Skin epidermis (tissue), 12 donors: ENCODE measurements at regions not wholly inside any gene's neighbourhood (a gene's known extent, or its start where the extent isn't known, plus 50 kb on each side); places are given as distances from the start of the nearest gene placed in this dataset.

ENCODE experiments used
- H3K27ac ChIP-seq, 21 experiments: fragments of 200-600 bp; sonication (generic) in 11 of 21; one replicate each; pipeline ENCODE4 v1.5.0; 2020; ENCODE audit warnings: mild to moderate bottlenecking in 3 of 21, inconsistent platforms in 2 of 21, moderate library complexity in 2 of 21
- H3K4me3 ChIP-seq, 7 experiments: fragments of 200-600 bp; sonication (generic) in 2 of 7; one replicate each; pipeline ENCODE4 v1.5.0; 2020; ENCODE audit warnings: inconsistent platforms in 2 of 7, mild to moderate bottlenecking in 2 of 7, moderate library complexity in 1 of 7

- no peak overlapping the region for H3K27ac ChIP-seq
Measured at GRCh38 chr6:156351346-156351966, 425.7 kb upstream of the ARID1B start.

DNA sequence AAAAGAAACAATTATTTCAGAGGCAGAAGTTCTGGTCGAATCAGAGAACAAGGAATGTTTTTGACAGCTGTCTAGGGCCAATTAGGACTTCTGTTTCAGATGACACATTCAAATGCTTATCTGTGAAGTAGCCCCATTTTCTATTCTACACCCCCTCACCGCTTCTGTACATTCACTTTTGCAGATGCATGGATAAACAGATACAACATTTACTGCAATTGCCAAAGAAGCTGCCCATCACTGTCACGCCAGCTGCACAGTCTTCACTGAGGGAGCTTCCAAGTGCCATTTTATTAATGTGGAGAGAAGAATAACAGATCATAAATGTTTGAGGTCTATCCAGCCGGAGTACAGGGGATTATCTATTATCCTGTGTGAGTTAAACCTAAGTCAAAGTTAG, 426.8 kb upstream of the ARID1B start:
- Histone ChIP-seq H3K4me3 (no peak overlapping the region), H3K27ac (no peak overlapping the region)

More at GRCh38 chr6:156351346-156351966, 425.7 kb upstream of the ARID1B start:
- H3K4me3 ChIP-seq, result no peak overlapping the region

DNA sequence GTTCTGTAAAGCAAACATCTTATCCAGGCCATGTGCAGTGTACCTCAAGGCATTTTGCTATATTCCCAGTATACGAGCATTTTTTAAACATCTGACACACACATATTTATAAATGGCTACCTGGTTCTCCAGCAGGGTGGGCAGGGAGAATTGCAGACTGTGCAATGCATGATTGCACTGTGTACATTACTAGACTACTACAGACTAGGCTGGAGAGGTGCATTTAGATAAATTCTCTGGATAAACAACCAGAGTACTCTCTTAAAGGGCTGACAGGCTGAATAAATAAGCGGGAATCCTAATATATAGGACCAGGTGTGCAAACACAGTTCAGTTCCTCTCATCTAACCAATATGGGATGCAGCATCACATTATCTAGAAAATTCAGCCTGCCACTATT, 428.3 kb upstream of the ARID1B start:
- no peak overlapping the region for H3K4me3 ChIP-seq
- H3K27ac ChIP-seq, result no peak overlapping the region

GRCh38 chr6:156348424-156348823, 428.8 kb upstream of the ARID1B start:
- Histone ChIP-seq H3K27ac (no peak overlapping the region), H3K4me3 (no peak overlapping the region)

DNA sequence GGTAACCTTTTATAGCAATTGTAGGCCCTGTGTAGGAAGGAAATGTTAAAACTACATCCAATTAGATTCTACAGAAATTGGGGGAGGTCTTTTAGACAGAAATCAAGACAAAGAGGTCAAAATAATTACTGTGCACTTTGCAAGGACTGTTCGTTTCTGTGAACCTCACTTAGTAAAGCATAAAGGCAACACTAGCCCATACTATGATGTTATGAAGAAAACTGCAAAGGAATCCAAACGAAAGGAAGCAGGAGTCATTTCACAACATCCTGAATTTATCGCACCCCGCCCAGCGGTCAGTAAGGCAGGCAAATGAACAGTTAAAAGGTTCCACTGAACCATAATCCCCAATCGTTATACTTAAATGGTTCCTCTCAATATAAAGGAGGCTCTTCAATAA, 429.5 kb upstream of the ARID1B start:
- Histone ChIP-seq H3K27ac (peak overlapping the region in 1 of 21 experiments; percentile 23), H3K4me3 (no peak overlapping the region)

- peak overlapping the region in 1 of 21 experiments; percentile 23 for H3K27ac ChIP-seq
- no peak overlapping the region for H3K4me3 ChIP-seq
Measured at GRCh38 chr6:156347246-156347645, 429.9 kb upstream of the ARID1B start.

GRCh38 chr6:156345700-156346099, 431.5 kb upstream of the ARID1B start:
- no peak overlapping the region for H3K27ac ChIP-seq
- H3K4me3 ChIP-seq, result no peak overlapping the region

- H3K4me3 ChIP-seq, result no peak overlapping the region
- no peak overlapping the region for H3K27ac ChIP-seq
Measured at GRCh38 chr6:156344491-156344890, 432.7 kb upstream of the ARID1B start.

DNA sequence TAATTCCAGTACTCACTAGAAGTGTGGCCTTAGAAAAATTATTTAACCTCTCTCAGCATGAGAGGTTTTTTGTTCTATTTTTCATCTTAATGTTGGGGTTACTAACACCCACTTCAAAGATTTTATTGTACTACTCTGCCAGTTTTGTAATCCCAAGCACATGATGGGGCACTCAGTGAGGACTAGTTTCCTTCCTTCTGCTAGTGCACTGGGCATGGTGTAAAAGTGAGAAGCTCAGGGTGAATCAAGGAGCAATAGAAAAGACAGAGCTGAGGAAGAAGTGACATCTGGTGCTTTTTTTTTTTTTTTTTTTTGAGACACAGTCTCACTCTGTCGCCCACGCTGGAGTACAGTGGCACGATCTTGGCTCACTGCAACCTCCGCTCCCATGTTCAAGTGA, 439.4 kb upstream of the ARID1B start:
- no peak overlapping the region for H3K27ac ChIP-seq
- H3K4me3 ChIP-seq, result no peak overlapping the region

DNA sequence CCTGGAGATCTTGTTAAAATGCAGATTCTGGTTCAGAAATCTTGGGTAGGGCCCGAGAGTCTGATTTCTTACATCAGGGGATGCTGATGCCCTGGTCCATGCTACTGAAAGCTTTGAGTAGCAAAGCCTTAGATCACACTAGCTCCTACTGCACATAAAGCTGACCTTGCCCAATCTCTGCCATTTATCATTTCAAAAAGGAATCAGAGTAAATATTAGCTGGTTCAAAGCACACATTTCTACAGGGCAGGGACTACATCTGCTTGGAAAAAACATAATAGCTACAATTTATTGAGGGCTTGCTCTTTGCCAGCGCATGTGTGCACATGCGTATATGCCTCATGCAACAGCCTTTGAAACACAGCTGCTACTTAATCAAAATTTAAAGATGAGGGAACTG, 440.4 kb upstream of the ARID1B start:
- H3K27ac ChIP-seq, result no peak overlapping the region
- no peak overlapping the region for H3K4me3 ChIP-seq

DNA sequence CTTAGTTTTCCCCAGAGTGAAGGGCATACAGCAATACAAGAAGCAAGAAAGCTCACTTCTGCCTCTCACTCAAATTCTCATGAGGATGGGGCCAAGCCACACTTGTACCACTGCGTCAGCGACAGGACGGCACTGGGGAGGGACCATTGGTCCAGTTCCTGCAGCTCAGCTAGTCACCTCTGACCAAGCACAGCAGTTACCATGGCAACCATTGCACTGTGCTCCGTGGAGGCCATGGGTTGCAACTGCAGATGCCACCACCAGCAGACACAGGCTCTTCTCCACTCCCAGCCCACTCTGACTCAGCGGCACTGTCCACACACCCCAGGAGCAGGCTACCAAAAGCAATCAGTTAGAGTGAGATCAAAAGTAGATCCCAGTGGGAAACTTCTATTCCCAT, 441.1 kb upstream of the ARID1B start:
- H3K27ac ChIP-seq, result no peak overlapping the region
- H3K4me3 ChIP-seq, result no peak overlapping the region

DNA sequence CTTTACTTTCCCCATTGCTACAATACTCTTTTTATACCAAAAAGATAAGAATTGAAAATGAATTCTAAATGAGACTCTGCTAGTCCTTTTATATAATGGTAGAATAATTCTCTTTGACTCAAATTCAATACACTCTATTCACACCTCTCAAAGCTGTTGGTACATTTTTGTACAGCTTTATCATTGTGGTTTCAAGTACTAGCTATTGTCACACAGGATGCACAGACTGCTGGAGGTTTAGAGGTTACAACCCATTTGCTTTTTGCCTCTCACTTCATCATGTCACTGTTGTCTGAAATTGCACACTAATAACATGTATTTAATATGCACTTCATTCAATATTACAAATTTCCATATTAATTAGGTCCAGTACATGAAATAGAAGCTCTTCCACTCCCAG, 442.2 kb upstream of the ARID1B start:
- H3K4me3 ChIP-seq, result no peak overlapping the region
- H3K27ac ChIP-seq, result no peak overlapping the region

DNA sequence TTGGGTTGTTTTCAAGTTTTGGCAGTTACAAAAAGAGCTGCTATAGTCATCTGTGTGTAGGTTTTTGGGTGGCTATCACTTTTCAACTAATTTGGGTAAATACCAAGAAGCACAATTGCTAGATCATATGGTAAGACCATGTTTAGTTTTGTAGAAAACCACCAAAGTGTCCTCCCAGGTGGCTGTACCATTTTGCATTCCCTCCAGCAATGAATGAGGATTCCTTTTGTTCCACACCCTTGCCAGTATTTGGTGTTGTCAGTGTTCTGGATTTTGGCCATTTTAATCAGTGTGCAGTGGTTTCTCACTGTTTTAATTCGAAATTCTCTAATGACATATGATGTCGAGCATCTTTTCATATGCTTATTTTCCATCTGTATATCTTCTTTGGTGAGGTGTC, 457.5 kb upstream of the ARID1B start:
- Histone ChIP-seq H3K27ac (no peak overlapping the region), H3K4me3 (no peak overlapping the region)

DNA sequence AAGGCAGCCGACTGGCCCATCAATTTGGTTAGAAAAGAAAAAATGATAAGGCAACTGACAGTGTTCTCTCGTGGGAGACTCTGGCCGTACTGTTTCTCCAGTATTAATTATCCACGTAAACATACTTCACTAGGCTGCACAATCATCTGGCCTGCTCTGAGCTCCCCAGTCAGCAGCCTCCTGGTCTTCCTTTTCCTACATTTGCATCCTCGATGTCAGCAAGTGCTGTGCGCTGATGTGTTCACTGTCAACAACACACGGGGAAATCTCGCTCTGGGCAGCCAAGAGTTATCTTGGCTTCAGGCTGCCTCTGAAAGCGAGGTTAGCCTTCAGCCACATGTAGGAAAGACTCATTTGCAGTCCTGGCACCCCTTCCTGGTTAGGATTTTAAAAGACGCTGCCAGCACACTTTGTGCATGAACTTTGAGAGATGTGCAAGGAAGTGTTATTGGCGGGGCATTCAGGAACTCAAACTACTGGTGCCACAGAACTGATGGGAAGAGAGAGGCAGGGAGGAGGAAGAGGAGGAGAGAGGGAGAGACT, 460.5 kb upstream of the ARID1B start:
- no peak overlapping the region for H3K27ac ChIP-seq
- H3K4me3 ChIP-seq, result no peak overlapping the region

GRCh38 chr6:156315146-156315545, 462.0 kb upstream of the ARID1B start:
- no peak overlapping the region for H3K4me3 ChIP-seq
- H3K27ac ChIP-seq, result no peak overlapping the region

DNA sequence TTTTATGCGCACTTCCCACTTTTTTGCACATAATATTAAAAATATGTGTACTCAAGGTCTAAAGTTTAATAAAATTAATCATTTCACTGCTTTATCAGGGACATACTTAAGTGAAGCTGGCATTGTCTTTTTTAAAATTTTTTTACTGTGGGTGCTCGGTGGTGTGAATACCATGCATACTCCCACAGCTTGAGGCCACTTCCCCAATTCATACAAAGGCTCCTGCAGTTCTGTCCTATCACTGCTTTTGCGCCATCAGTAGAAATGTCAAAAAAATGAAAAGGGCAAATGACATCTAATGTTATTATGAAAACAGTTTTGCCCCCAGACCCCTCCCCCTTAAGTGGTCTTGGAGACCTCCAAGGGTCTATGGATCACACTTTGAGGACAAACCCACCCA, 464.1 kb upstream of the ARID1B start:
- H3K4me3 ChIP-seq, result no peak overlapping the region
- no peak overlapping the region for H3K27ac ChIP-seq

- H3K4me3 ChIP-seq, result no peak overlapping the region
- no peak overlapping the region for H3K27ac ChIP-seq
Measured at GRCh38 chr6:156311291-156311690, 465.9 kb upstream of the ARID1B start.

- no peak overlapping the region for H3K4me3 ChIP-seq
- H3K27ac ChIP-seq, result no peak overlapping the region
Measured at GRCh38 chr6:156310701-156311100, 466.5 kb upstream of the ARID1B start.

- no peak overlapping the region for H3K4me3 ChIP-seq
- H3K27ac ChIP-seq, result no peak overlapping the region
Measured at GRCh38 chr6:156309017-156309416, 468.2 kb upstream of the ARID1B start.

GRCh38 chr6:156308604-156309003, 468.6 kb upstream of the ARID1B start:
- Histone ChIP-seq H3K4me3 (no peak overlapping the region), H3K27ac (no peak overlapping the region)

- Histone ChIP-seq H3K4me3 (no peak overlapping the region), H3K27ac (no peak overlapping the region)
Measured at GRCh38 chr6:156306531-156306930, 470.6 kb upstream of the ARID1B start.

- H3K27ac ChIP-seq, result no peak overlapping the region
- no peak overlapping the region for H3K4me3 ChIP-seq
Measured at GRCh38 chr6:156283091-156283490, 494.1 kb upstream of the ARID1B start.
